ENCODE measurements at regions not wholly inside any gene's neighbourhood (a gene's known extent, or its start where the extent isn't known, plus 50 kb on each side); places are given as distances from the start of the nearest gene placed in this dataset.

GRCh38 chr9:81244631-81245030, 444.7 kb downstream of the TLE1 start:
- Histone ChIP-seq H2AFZ (ENCODE audit: low read length) (no peak overlapping the region), H3K4me1 (ENCODE audit: low read length) (no peaks in the 10 kb centered on the region), H4K20me1 (ENCODE audit: insufficient read depth, low read length) (no peaks in the 10 kb centered on the region), H3K27me3 (replicated peaks; ENCODE audit: insufficient read depth, low read length) (no peaks in the 10 kb centered on the region), H3K79me2 (ENCODE audit: low read length) (no peaks in the 10 kb centered on the region), H3K36me3 (replicated peaks; ENCODE audit: insufficient read depth, low read length) (no peaks in the 10 kb centered on the region), H3K9me2 (replicated peaks; ENCODE audit: insufficient read depth, low read length) (no peaks in the 10 kb centered on the region), H3K4me2 (ENCODE audit: low read depth, low read length) (no peak overlapping the region), H3F3A (ENCODE audit: insufficient read depth, low read length) (no peaks in the 10 kb centered on the region), H3K27ac (ENCODE audit: low read length) (no peak overlapping the region), H3K9me3 (replicated peaks; ENCODE audit: insufficient read depth, low read length) (no peaks in the 10 kb centered on the region), H3K4me3 (ENCODE audit: low read length) (no peak overlapping the region), H3K9ac (ENCODE audit: low read length) (no peak overlapping the region)
- DNase-seq, result no peak
- TF ChIP-seq EZH2 (optimal IDR thresholded peaks at IDR 0.05; ENCODE audit: low read depth, low read length) (no peak), CTCF (IDR thresholded peaks at IDR 0.05; ENCODE audit: low read length) (no peak), EZH2phosphoT487 (IDR thresholded peaks at IDR 0.05; ENCODE audit: low read length) (no peak)

GRCh38 chr9:81242866-81243265, 446.5 kb downstream of the TLE1 start:
- Histone ChIP-seq H3K4me2 (ENCODE audit: low read depth, low read length) (no peak overlapping the region), H3K9me3 (replicated peaks; ENCODE audit: insufficient read depth, low read length) (no peaks in the 10 kb centered on the region), H3K4me3 (ENCODE audit: low read length) (no peak overlapping the region), H3K27ac (ENCODE audit: low read length) (no peak overlapping the region), H3K27me3 (replicated peaks; ENCODE audit: insufficient read depth, low read length) (no peaks in the 10 kb centered on the region), H3K9ac (ENCODE audit: low read length) (no peak overlapping the region), H3K9me2 (replicated peaks; ENCODE audit: insufficient read depth, low read length) (no peaks in the 10 kb centered on the region), H3K4me1 (ENCODE audit: low read length) (no peaks in the 10 kb centered on the region), H3K79me2 (ENCODE audit: low read length) (no peaks in the 10 kb centered on the region), H4K20me1 (ENCODE audit: insufficient read depth, low read length) (no peaks in the 10 kb centered on the region), H3K36me3 (replicated peaks; ENCODE audit: insufficient read depth, low read length) (no peaks in the 10 kb centered on the region), H2AFZ (ENCODE audit: low read length) (no peak overlapping the region), H3F3A (ENCODE audit: insufficient read depth, low read length) (no peaks in the 10 kb centered on the region)
- no peak for TF ChIP-seq EZH2 (optimal IDR thresholded peaks at IDR 0.05; ENCODE audit: low read depth, low read length)
- no peak for TF ChIP-seq CTCF (IDR thresholded peaks at IDR 0.05; ENCODE audit: low read length)
- TF ChIP-seq EZH2phosphoT487 (IDR thresholded peaks at IDR 0.05; ENCODE audit: low read length), result no peak
- no peak for DNase-seq

- Histone ChIP-seq H3K4me3 (ENCODE audit: low read length) (no peak overlapping the region), H3K4me2 (ENCODE audit: low read depth, low read length) (no peak overlapping the region), H2AFZ (ENCODE audit: low read length) (no peak overlapping the region)
Measured at GRCh38 chr9:81239388-81239787, 450.0 kb downstream of the TLE1 start.

More at GRCh38 chr9:81239388-81239787, 450.0 kb downstream of the TLE1 start:
- Histone ChIP-seq H3F3A (ENCODE audit: insufficient read depth, low read length) (no peaks in the 10 kb centered on the region), H3K9ac (ENCODE audit: low read length) (no peak overlapping the region), H3K36me3 (replicated peaks; ENCODE audit: insufficient read depth, low read length) (no peaks in the 10 kb centered on the region), H3K27ac (ENCODE audit: low read length) (no peak overlapping the region), H3K4me1 (ENCODE audit: low read length) (no peaks in the 10 kb centered on the region), H3K9me3 (replicated peaks; ENCODE audit: insufficient read depth, low read length) (no peaks in the 10 kb centered on the region), H3K79me2 (ENCODE audit: low read length) (no peaks in the 10 kb centered on the region), H3K27me3 (replicated peaks; ENCODE audit: insufficient read depth, low read length) (no peaks in the 10 kb centered on the region), H3K9me2 (replicated peaks; ENCODE audit: insufficient read depth, low read length) (no peaks in the 10 kb centered on the region), H4K20me1 (ENCODE audit: insufficient read depth, low read length) (no peaks in the 10 kb centered on the region)
- TF ChIP-seq EZH2 (optimal IDR thresholded peaks at IDR 0.05; ENCODE audit: low read depth, low read length) (no peak), EZH2phosphoT487 (IDR thresholded peaks at IDR 0.05; ENCODE audit: low read length) (no peak), CTCF (IDR thresholded peaks at IDR 0.05; ENCODE audit: low read length) (no peak)
- DNase-seq, result no peak
